ENCODE measurements at regions not wholly inside any gene's neighbourhood (a gene's known extent, or its start where the extent isn't known, plus 50 kb on each side); places are given as distances from the start of the nearest gene placed in this dataset.

GRCh38 chr6:76472858-76473257 is 400.4 kb upstream of the IMPG1 start:
- H3K9me2 ChIP-seq (replicated peaks; ENCODE audit: low read depth, low read length), result no peaks in the 10 kb centered on the region
- no peak overlapping the region for H2AFZ ChIP-seq (ENCODE audit: low read length)
- no peaks in the 10 kb centered on the region for H3K9me3 ChIP-seq (ENCODE audit: insufficient read depth, low read depth, low read length)
- H3F3A ChIP-seq (ENCODE audit: low read depth), result no peaks in the 10 kb centered on the region
- H3K4me1 ChIP-seq (ENCODE audit: insufficient read depth, low read length, poor library complexity, severe bottlenecking), result no peaks in the 10 kb centered on the region
- no peaks in the 10 kb centered on the region for H3K79me2 ChIP-seq (ENCODE audit: insufficient read depth, low read length)
- no peaks in the 10 kb centered on the region for H3K36me3 ChIP-seq (ENCODE audit: insufficient read depth, low read length)
- H3K27me3 ChIP-seq (ENCODE audit: insufficient read depth, low read length, poor library complexity, severe bottlenecking), result no peaks in the 10 kb centered on the region
- TF ChIP-seq EZH2phosphoT487 (IDR thresholded peaks at IDR 0.05; ENCODE audit: borderline replicate concordance) (no peak), CTCF (conservative IDR thresholded peaks at IDR 0.05; ENCODE audit: low read length) (no peak)
- no peak overlapping the region for H3K9ac ChIP-seq (ENCODE audit: low read depth, low read length, poor library complexity, severe bottlenecking)
- no peak overlapping the region for H3K4me3 ChIP-seq (ENCODE audit: low read length, poor library complexity, severe bottlenecking)
- H4K20me1 ChIP-seq (ENCODE audit: insufficient read depth, low read length, poor library complexity, severe bottlenecking), result no peaks in the 10 kb centered on the region
- H3K4me2 ChIP-seq (ENCODE audit: low read depth, low read length, poor library complexity, severe bottlenecking), result no peak overlapping the region

- Histone ChIP-seq H3K79me2 (ENCODE audit: insufficient read depth, low read length) (no peaks in the 10 kb centered on the region), H3K4me3 (ENCODE audit: low read length, poor library complexity, severe bottlenecking) (no peak overlapping the region), H3K9ac (ENCODE audit: low read depth, low read length, poor library complexity, severe bottlenecking) (no peak overlapping the region), H3K9me3 (ENCODE audit: insufficient read depth, low read depth, low read length) (no peaks in the 10 kb centered on the region), H4K20me1 (ENCODE audit: insufficient read depth, low read length, poor library complexity, severe bottlenecking) (no peaks in the 10 kb centered on the region), H3K9me2 (replicated peaks; ENCODE audit: low read depth, low read length) (no peaks in the 10 kb centered on the region; the same call in 1 of the 2 replicates), H3K27me3 (ENCODE audit: insufficient read depth, low read length, poor library complexity, severe bottlenecking) (no peaks in the 10 kb centered on the region), H3K36me3 (ENCODE audit: insufficient read depth, low read length) (no peaks in the 10 kb centered on the region), H3F3A (ENCODE audit: low read depth) (no peaks in the 10 kb centered on the region), H3K4me1 (ENCODE audit: insufficient read depth, low read length, poor library complexity, severe bottlenecking) (no peaks in the 10 kb centered on the region), H2AFZ (ENCODE audit: low read length) (no peak overlapping the region), H3K4me2 (ENCODE audit: low read depth, low read length, poor library complexity, severe bottlenecking) (no peak overlapping the region)
- TF ChIP-seq CTCF (conservative IDR thresholded peaks at IDR 0.05; ENCODE audit: low read length), result no peak
- TF ChIP-seq EZH2phosphoT487 (IDR thresholded peaks at IDR 0.05; ENCODE audit: borderline replicate concordance), result no peak
These were observed 393.8 kb upstream of the IMPG1 start for GRCh38 chr6:76466286-76466685.

- H3K4me1 ChIP-seq (ENCODE audit: insufficient read depth, low read length, poor library complexity, severe bottlenecking), result no peaks in the 10 kb centered on the region
These were observed 392.9 kb upstream of the IMPG1 start for GRCh38 chr6:76465410-76465809.

More at GRCh38 chr6:76465410-76465809, 392.9 kb upstream of the IMPG1 start:
- Histone ChIP-seq H2AFZ (ENCODE audit: low read length) (no peak overlapping the region), H3K79me2 (ENCODE audit: insufficient read depth, low read length) (no peaks in the 10 kb centered on the region), H3K9me2 (replicated peaks; ENCODE audit: low read depth, low read length) (no peaks in the 10 kb centered on the region; the same call in 1 of the 2 replicates), H3K9me3 (ENCODE audit: insufficient read depth, low read depth, low read length) (no peaks in the 10 kb centered on the region), H3F3A (ENCODE audit: low read depth) (no peaks in the 10 kb centered on the region), H3K36me3 (ENCODE audit: insufficient read depth, low read length) (no peaks in the 10 kb centered on the region), H3K9ac (ENCODE audit: low read depth, low read length, poor library complexity, severe bottlenecking) (no peak overlapping the region), H3K27me3 (ENCODE audit: insufficient read depth, low read length, poor library complexity, severe bottlenecking) (no peaks in the 10 kb centered on the region), H3K4me3 (ENCODE audit: low read length, poor library complexity, severe bottlenecking) (no peak overlapping the region), H4K20me1 (ENCODE audit: insufficient read depth, low read length, poor library complexity, severe bottlenecking) (no peaks in the 10 kb centered on the region), H3K4me2 (ENCODE audit: low read depth, low read length, poor library complexity, severe bottlenecking) (no peak overlapping the region)
- no peak for TF ChIP-seq CTCF (conservative IDR thresholded peaks at IDR 0.05; ENCODE audit: low read length)
- TF ChIP-seq EZH2phosphoT487 (IDR thresholded peaks at IDR 0.05; ENCODE audit: borderline replicate concordance), result no peak
